GM12892 (cell line): ENCODE measurements at regions not wholly inside any gene's neighbourhood (a gene's known extent, or its start where the extent isn't known, plus 50 kb on each side); places are given as distances from the start of the nearest gene placed in this dataset.

Source experiments
- POLR2A ChIP-seq: IDR thresholded peaks from 2 replicates; pipeline ENCODE4 v1.6.1; 2011; ENCODE audit warnings: low read depth, low read length, control low read depth
- POLR2AphosphoS5 ChIP-seq: IDR thresholded peaks from 2 replicates; pipeline ENCODE4 v1.6.1; 2011; ENCODE audit warnings: low read depth, low read length, control low read depth
- TAF1 ChIP-seq: IDR thresholded peaks from 2 replicates; pipeline ENCODE4 v1.6.1; 2011; ENCODE audit warnings: low read depth, mild to moderate bottlenecking, control low read depth, low read length, borderline replicate concordance

DNA sequence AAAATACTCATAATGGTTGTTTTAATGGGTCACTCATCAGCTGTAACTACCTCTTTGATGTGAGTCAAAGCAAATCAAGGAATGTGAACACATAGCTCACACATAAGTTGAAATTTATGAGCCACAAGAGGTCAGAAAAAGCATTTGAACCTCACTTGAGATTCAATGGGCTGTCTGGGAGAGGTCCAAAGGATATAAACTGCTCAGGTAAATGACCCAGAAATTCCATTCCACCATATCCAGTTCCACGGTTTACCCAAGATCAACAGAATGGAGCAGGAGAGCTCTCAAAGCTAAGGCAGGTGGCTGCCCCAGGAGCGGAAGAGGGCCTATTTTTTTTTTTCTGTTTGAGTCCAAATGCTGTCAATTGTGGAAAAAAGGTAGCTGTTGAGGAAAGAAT lies 464.1 kb downstream of the TNS1 start:
- TF ChIP-seq POLR2AphosphoS5 (no peak), TAF1 (no peak), POLR2A (no peak)
